Natural killer cell treated with Interleukin-12 subunit alpha and Interleukin-12 subunit beta and Interleukin-15 and Interleukin-18, amount 100 ng/mL, for 72 hours (primary cell): ENCODE measurements at regions not wholly inside any gene's neighbourhood (a gene's known extent, or its start where the extent isn't known, plus 50 kb on each side); places are given as distances from the start of the nearest gene placed in this dataset.
A peak's percentile ranks its signal among the peaks of the same experiment; 100 is the strongest.

Experiments
- ATAC-seq, 2 donors: fragments of 150-1000 bp; cut with Tn5 transposase in 1 of 2; sonication (Bioruptor Pico), chemical (Tn5 transposase) in 1 of 2; 2 replicates each; pipeline ENCODE4 v1.10.0; 2021
- DNase-seq: peaks from one replicate; pipeline ENCODE4 v3.0.0; 2022; ENCODE audit warnings: low spot score
- H3K27ac Mint-ChIP-seq, 2 donors: 1 replicate in 1 of 2; 2 replicates in 1 of 2; pipeline ENCODE4 v1.8.0; 2022; ENCODE audit warnings: mixed read lengths in 2 of 2, mild to moderate bottlenecking in 1 of 2, moderate library complexity in 1 of 2
- H3K27me3 Mint-ChIP-seq, 2 donors: 1 replicate in 1 of 2; 2 replicates in 1 of 2; pipeline ENCODE4 v1.8.0; 2022; ENCODE audit warnings: mixed read lengths in 2 of 2
- H3K36me3 Mint-ChIP-seq: one replicate; pipeline ENCODE4 v1.8.0; 2022; ENCODE audit warnings: mixed read lengths
- H3K4me1 Mint-ChIP-seq, 2 donors: 1 replicate in 1 of 2; 2 replicates in 1 of 2; pipeline ENCODE4 v1.8.0; 2022; ENCODE audit warnings: low read depth in 2 of 2, mixed read lengths in 2 of 2, mild to moderate bottlenecking in 1 of 2
- H3K4me3 Mint-ChIP-seq: one replicate; pipeline ENCODE4 v1.8.0; 2022; ENCODE audit warnings: mixed read lengths
- H3K9me3 Mint-ChIP-seq: 2 replicates; pipeline ENCODE4 v1.8.0; 2022; ENCODE audit warnings: mixed read lengths

- DNase-seq (no peak), ATAC-seq (no peak)
- Mint-ChIP-seq H3K36me3 (no peaks in the 10 kb centered on the region), H3K4me1 (peaks cover 4 to 8% of the 10 kb centered on the region in 2 donors), H3K27me3 (peaks cover 2 to 7% of the 10 kb centered on the region in 2 donors), H3K9me3 (no peaks in the 10 kb centered on the region), H3K27ac (no peak overlapping the region), H3K4me3 (no peak overlapping the region)
Measured at GRCh38 chr6:165883851-165884640, 221.0 kb upstream of the PDE10A start.

GRCh38 chr6:165881806-165882205, 218.8 kb upstream of the PDE10A start:
- no peaks in the 10 kb centered on the region for H3K36me3 Mint-ChIP-seq
- H3K9me3 Mint-ChIP-seq, result no peaks in the 10 kb centered on the region
- no peak overlapping the region for H3K27ac Mint-ChIP-seq
- ATAC-seq (no peak), DNase-seq (no peak)
- no peak overlapping the region for H3K4me3 Mint-ChIP-seq
- H3K4me1 Mint-ChIP-seq, result peaks cover 4 to 8% of the 10 kb centered on the region in 2 donors
- H3K27me3 Mint-ChIP-seq, result peaks cover 14 to 22% of the 10 kb centered on the region in 2 donors

DNA sequence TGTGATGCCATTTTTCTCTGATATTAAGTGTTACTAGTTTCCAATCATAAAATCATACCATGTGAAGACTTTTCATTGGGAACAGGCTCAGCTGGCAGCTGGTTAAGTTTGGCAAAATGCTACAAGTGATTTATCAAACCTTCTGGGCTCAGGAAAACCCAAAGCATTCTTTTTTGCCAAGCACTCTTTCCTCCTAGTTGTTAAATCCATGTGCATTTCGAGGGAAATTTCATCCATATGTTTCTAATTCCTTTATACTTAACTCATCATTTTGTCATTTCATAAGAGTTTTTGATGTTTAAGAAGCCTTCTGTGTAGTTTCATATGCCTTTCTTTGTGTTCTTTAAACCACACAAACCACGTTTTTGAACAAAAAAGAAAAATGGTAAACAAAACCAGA, 217.6 kb upstream of the PDE10A start:
- no peaks in the 10 kb centered on the region for H3K9me3 Mint-ChIP-seq
- H3K4me3 Mint-ChIP-seq, result no peak overlapping the region
- no peak for ATAC-seq
- H3K27me3 Mint-ChIP-seq, result peaks cover 14 to 25% of the 10 kb centered on the region in 2 donors
- H3K36me3 Mint-ChIP-seq, result no peaks in the 10 kb centered on the region
- no peak overlapping the region for H3K27ac Mint-ChIP-seq
- no peak for DNase-seq
- H3K4me1 Mint-ChIP-seq, result peaks cover 4 to 8% of the 10 kb centered on the region in 2 donors

GRCh38 chr6:165877773-165878172, 214.7 kb upstream of the PDE10A start:
- ATAC-seq (no peak), DNase-seq (no peak)
- H3K27ac Mint-ChIP-seq, result no peak overlapping the region
- no peaks in the 10 kb centered on the region for H3K4me1 Mint-ChIP-seq
- H3K9me3 Mint-ChIP-seq, result no peaks in the 10 kb centered on the region
- peaks cover 18 to 38% of the 10 kb centered on the region in 2 donors for H3K27me3 Mint-ChIP-seq
- H3K36me3 Mint-ChIP-seq, result no peaks in the 10 kb centered on the region
- H3K4me3 Mint-ChIP-seq, result no peak overlapping the region

GRCh38 chr6:165877192-165877591, 214.2 kb upstream of the PDE10A start:
- no peaks in the 10 kb centered on the region for H3K4me1 Mint-ChIP-seq
- DNase-seq (no peak), ATAC-seq (no peak)
- no peak overlapping the region for H3K27ac Mint-ChIP-seq
- H3K27me3 Mint-ChIP-seq, result peaks cover 18 to 37% of the 10 kb centered on the region in 2 donors
- no peaks in the 10 kb centered on the region for H3K36me3 Mint-ChIP-seq
- H3K4me3 Mint-ChIP-seq, result no peak overlapping the region
- no peaks in the 10 kb centered on the region for H3K9me3 Mint-ChIP-seq

DNA sequence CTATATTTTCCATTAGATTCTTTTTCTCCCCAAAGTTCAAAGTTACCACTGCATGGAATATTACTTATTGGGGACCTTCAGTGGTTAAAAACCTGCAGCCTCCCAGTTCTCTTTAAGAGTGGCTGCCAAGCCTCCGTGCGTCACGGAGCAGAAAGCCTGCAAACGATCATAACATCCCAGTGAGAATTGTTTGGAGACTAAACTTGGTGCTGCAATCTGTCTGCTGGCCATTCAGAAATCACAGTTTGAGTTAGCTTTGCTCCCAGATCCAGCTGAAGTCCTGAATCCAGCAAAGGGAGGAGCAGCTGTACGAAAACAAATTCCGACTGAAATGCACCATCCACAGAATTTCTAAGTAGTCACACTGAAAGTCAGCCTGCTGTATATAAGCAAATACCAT, 213.5 kb upstream of the PDE10A start:
- no peak for ATAC-seq
- H3K9me3 Mint-ChIP-seq, result no peaks in the 10 kb centered on the region
- H3K36me3 Mint-ChIP-seq, result no peaks in the 10 kb centered on the region
- H3K4me1 Mint-ChIP-seq, result no peaks in the 10 kb centered on the region
- DNase-seq, result no peak
- peaks cover 20 to 31% of the 10 kb centered on the region in 2 donors for H3K27me3 Mint-ChIP-seq
- no peak overlapping the region for H3K27ac Mint-ChIP-seq
- H3K4me3 Mint-ChIP-seq, result no peak overlapping the region

DNA sequence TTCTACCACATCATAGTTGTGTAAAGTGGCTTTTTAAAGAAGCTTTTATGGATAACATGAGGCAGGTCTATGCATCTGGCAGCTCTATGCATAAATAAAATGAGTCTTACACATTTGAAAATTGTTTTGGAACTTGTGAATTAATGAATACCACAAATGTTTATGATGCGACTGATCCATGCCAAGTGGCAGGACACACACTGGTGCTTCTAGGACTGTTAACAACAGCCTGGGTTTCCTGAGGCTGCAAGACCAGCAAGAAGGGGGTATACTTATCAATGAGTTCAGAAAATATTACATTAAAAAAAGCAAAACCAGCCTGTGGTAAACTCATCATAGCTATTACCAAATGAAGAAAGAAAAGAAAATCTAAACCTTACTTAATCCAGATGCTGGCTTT, 212.9 kb upstream of the PDE10A start:
- Mint-ChIP-seq H3K4me1 (no peaks in the 10 kb centered on the region), H3K27ac (no peak overlapping the region), H3K27me3 (peaks cover 25 to 31% of the 10 kb centered on the region in 2 donors), H3K4me3 (no peak overlapping the region), H3K9me3 (no peaks in the 10 kb centered on the region), H3K36me3 (no peaks in the 10 kb centered on the region)
- ATAC-seq, result no peak
- no peak for DNase-seq

DNA sequence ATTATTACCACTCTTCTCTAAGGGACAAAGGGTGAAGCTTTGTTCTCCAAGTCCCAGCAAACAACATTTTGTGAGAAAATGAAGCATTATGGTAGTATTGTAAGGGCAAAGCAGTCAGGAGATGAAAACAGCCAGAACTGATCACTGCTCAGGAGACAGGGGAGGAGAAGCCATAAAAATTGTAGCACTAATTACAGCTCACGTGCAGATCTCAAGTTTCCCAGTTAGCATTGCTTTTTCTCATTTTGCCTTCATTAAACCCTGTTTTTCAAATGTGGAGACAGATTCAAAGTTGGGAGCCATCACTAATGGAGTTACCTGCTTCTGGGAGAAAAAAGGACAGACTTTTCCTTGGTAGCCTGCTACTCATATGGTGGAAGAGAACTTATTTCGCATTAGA, 210.9 kb upstream of the PDE10A start:
- Mint-ChIP-seq H3K4me3 (no peak overlapping the region), H3K4me1 (no peaks in the 10 kb centered on the region), H3K27ac (no peak overlapping the region), H3K9me3 (peaks cover 12% of the 10 kb centered on the region), H3K36me3 (peaks cover 9% of the 10 kb centered on the region), H3K27me3 (peaks cover 35 to 51% of the 10 kb centered on the region in 2 donors)
- ATAC-seq (no peak), DNase-seq (no peak)

GRCh38 chr6:165872811-165873210, 209.8 kb upstream of the PDE10A start:
- Mint-ChIP-seq H3K27me3 (peaks cover 30 to 53% of the 10 kb centered on the region in 2 donors), H3K27ac (no peak overlapping the region), H3K36me3 (peaks cover 9% of the 10 kb centered on the region), H3K4me1 (no peaks in the 10 kb centered on the region), H3K4me3 (no peak overlapping the region), H3K9me3 (peaks cover 12% of the 10 kb centered on the region)
- DNase-seq, result no peak
- ATAC-seq, result no peak

DNA sequence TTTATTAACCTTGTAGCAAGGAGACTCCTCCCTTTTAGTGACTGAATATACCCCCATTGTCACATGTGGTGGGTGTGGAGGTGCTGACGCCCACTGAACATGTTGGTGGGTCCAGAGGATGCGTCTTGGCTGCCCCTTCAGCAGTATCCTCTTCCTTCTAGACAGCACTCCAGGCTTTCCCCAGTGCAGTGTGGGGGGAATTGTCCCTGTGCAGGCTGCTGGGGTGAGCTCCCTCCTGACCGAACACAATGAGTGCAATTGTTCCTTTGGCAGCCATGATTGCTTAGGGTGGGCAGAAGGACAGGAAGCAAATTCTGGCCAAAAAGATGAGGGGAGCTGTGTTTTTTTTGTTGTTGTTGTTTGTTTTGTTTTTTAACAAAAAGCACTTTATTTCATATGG, 209.3 kb upstream of the PDE10A start:
- ATAC-seq, result peak in 1 of 2 donors; percentile 45
- DNase-seq, result no peak
- Mint-ChIP-seq H3K27me3 (peaks cover 32 to 54% of the 10 kb centered on the region in 2 donors), H3K4me3 (no peak overlapping the region), H3K27ac (no peak overlapping the region), H3K4me1 (no peaks in the 10 kb centered on the region), H3K36me3 (peaks cover 9% of the 10 kb centered on the region), H3K9me3 (peaks cover 12% of the 10 kb centered on the region)

GRCh38 chr6:165871571-165871970, 208.5 kb upstream of the PDE10A start:
- no peak overlapping the region for H3K4me3 Mint-ChIP-seq
- ATAC-seq (no peak), DNase-seq (no peak)
- peaks cover 29 to 57% of the 10 kb centered on the region in 2 donors for H3K27me3 Mint-ChIP-seq
- peaks cover 14% of the 10 kb centered on the region for H3K36me3 Mint-ChIP-seq
- no peaks in the 10 kb centered on the region for H3K4me1 Mint-ChIP-seq
- no peak overlapping the region for H3K27ac Mint-ChIP-seq
- peaks cover 12% of the 10 kb centered on the region for H3K9me3 Mint-ChIP-seq

GRCh38 chr6:165869526-165869925, 206.5 kb upstream of the PDE10A start:
- DNase-seq (no peak), ATAC-seq (no peak)
- no peaks in the 10 kb centered on the region for H3K4me1 Mint-ChIP-seq
- H3K9me3 Mint-ChIP-seq, result peaks cover 16% of the 10 kb centered on the region
- H3K27me3 Mint-ChIP-seq, result peaks cover 35 to 59% of the 10 kb centered on the region in 2 donors
- no peak overlapping the region for H3K27ac Mint-ChIP-seq
- H3K4me3 Mint-ChIP-seq, result no peak overlapping the region
- peaks cover 15% of the 10 kb centered on the region for H3K36me3 Mint-ChIP-seq

DNA sequence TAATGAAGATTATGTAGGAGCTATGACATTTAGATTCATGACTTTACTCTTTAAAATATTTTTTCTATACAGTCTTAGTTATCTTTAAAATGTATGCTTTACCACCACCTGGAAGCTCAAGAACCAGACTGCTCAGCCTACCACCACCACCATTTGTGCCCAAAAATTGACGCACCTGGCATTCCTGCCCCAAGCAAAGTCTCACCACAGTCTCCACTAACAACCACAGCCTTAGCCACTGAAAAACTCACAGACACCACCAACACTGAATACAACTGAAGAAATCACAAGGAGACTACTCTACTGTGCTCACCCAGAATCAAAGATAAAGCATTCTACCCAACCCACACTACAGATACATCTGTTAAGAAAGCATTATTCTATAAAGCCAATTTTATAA, 201.9 kb upstream of the PDE10A start:
- peaks cover 15% of the 10 kb centered on the region for H3K36me3 Mint-ChIP-seq
- ATAC-seq, result no peak

DNA sequence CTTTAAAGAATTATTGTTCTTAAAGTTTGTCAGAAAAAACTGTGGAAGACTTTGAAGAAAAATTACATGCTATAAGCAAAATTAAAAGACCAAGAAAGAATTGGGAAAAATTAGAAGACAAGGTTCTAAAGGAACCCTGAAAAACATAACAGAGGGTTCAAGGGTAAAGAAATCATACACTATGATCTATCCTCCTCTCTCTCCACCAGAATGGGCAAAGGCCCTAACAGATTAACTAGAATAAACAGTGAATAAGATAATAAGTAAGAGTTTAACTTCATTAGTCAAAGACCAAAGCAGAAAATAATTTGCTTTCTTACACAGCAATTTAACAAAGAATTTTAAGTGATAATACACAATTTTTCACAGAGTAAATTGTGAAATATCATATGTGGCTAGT, 201.2 kb upstream of the PDE10A start:
- Mint-ChIP-seq H3K4me1 (no peaks in the 10 kb centered on the region), H3K36me3 (peaks cover 8% of the 10 kb centered on the region), H3K4me3 (no peak overlapping the region), H3K9me3 (peaks cover 6% of the 10 kb centered on the region), H3K27me3 (peaks cover 27 to 64% of the 10 kb centered on the region in 2 donors), H3K27ac (no peak overlapping the region)
- DNase-seq (no peak), ATAC-seq (no peak)

More for the DNA sequence above, 201.9 kb upstream of the PDE10A start:
- no peak for DNase-seq
- H3K27me3 Mint-ChIP-seq, result peaks cover 34 to 71% of the 10 kb centered on the region in 2 donors
- no peaks in the 10 kb centered on the region for H3K4me1 Mint-ChIP-seq
- no peak overlapping the region for H3K27ac Mint-ChIP-seq
- peaks cover 13% of the 10 kb centered on the region for H3K9me3 Mint-ChIP-seq
- no peak overlapping the region for H3K4me3 Mint-ChIP-seq

DNA sequence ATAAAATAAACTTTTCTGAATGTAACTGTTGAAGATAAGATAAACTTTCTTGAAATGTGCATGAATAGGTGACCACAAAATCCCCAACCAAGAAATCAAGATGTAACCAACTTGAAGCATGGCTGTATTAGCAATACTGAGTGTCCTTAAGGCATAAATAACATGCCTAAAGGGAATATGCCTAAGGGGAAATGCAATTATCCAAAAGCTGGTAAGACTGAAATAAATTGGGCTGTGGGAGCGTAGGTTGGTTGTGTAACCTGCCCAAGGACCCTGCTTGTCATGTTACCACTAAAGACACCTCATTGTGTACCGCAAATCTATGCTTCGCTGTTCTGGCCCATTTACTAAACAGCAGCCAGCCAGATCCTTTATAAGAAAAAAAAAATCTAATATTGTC, 200.8 kb upstream of the PDE10A start:
- DNase-seq (no peak), ATAC-seq (no peak)
- Mint-ChIP-seq H3K27me3 (peaks cover 26 to 59% of the 10 kb centered on the region in 2 donors), H3K4me3 (no peak overlapping the region), H3K27ac (no peak overlapping the region), H3K36me3 (peaks cover 6% of the 10 kb centered on the region), H3K9me3 (peaks cover 5% of the 10 kb centered on the region), H3K4me1 (no peaks in the 10 kb centered on the region)
